ENCODE measurements at regions not wholly inside any gene's neighbourhood (a gene's known extent, or its start where the extent isn't known, plus 50 kb on each side); places are given as distances from the start of the nearest gene placed in this dataset.

DNA sequence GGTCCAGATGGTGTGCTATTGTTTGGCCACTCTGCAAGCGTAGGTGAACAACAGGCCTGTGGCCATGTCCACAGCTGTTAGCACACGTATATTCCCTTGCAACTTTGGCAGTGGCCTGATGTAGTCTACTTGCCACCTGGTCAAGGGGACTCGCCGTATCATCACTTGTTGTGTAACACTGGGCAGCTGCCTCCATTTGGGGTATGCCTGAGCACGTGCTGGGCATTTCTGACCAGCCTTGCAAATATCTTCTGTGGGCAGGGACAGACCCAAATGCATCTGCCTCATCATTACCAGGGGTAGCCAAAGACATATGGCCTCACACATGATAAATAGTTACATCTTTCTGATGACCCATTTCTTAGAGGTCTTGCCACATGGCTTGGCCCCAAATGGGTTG, 434.2 kb downstream of the DYNC2H1 start:
- H3K4me3 ChIP-seq (ENCODE audit: low read depth in 1 of 2, low read length in 2 of 2): no peak overlapping the region
- H3K4me2 ChIP-seq (ENCODE audit: insufficient read depth, low read length): no peak overlapping the region
- H3K36me3 ChIP-seq (ENCODE audit: insufficient read depth, low read length): no peaks in the 10 kb centered on the region
- ATAC-seq (ENCODE audit: insufficient read depth, low read depth) (no peak), DNase-seq (no peak)
- no peak overlapping the region for H2AFZ ChIP-seq (ENCODE audit: low read depth, low read length)
- H3K9ac ChIP-seq (ENCODE audit: low read depth, low read length): no peak overlapping the region
- no peaks in the 10 kb centered on the region for H3K27me3 ChIP-seq (ENCODE audit: insufficient read depth, low read length, poor library complexity)
- no peak overlapping the region for H3K27ac ChIP-seq (ENCODE audit: low read length)
- H3K4me1 ChIP-seq (ENCODE audit: insufficient read depth, low read length): no peaks in the 10 kb centered on the region
- no peaks in the 10 kb centered on the region for H4K20me1 ChIP-seq (ENCODE audit: insufficient read depth, low read length)
- no peak for TF ChIP-seq CTCF (IDR thresholded peaks at IDR 0.05; ENCODE audit: borderline replicate concordance, extremely low read depth, low read length, poor library complexity, severe bottlenecking)
- no peak for TF ChIP-seq EZH2 (IDR thresholded peaks at IDR 0.05; ENCODE audit: borderline replicate concordance, low read depth, low read length, severe bottlenecking)
- H3K79me2 ChIP-seq (ENCODE audit: insufficient read depth, low read length): no peaks in the 10 kb centered on the region
- H3K9me3 ChIP-seq (ENCODE audit: insufficient read depth, low read length, severe bottlenecking): peaks cover 18% of the 10 kb centered on the region

DNA sequence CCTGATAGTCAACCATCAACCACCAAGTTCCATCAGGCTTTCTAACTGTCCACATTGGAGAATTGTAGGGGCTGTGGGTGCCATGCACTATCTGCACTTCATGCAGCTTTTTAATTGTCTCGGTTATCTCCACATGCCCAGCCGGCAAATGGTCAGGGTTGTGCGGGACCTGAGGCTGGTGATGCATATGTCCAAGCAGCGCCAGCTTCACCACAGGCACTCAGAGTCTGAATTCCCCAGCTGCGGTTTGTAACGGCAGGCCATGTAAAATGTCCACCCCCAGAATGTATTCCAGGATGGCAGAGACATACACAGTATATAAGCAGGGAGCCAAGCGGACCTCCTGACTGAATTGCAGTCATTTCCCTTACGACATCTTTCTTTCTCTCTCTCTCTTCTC, 435.6 kb downstream of the DYNC2H1 start:
- Histone ChIP-seq H3K9me3 (ENCODE audit: insufficient read depth, low read length, severe bottlenecking) (peaks cover 18% of the 10 kb centered on the region), H3K27me3 (ENCODE audit: insufficient read depth, low read length, poor library complexity) (no peaks in the 10 kb centered on the region), H2AFZ (ENCODE audit: low read depth, low read length) (no peak overlapping the region), H3K4me3 (ENCODE audit: low read depth in 1 of 2, low read length in 2 of 2) (no peak overlapping the region), H3K4me1 (ENCODE audit: insufficient read depth, low read length) (no peaks in the 10 kb centered on the region), H3K79me2 (ENCODE audit: insufficient read depth, low read length) (no peaks in the 10 kb centered on the region), H3K36me3 (ENCODE audit: insufficient read depth, low read length) (no peaks in the 10 kb centered on the region), H3K4me2 (ENCODE audit: insufficient read depth, low read length) (no peak overlapping the region), H3K27ac (ENCODE audit: low read length) (no peak overlapping the region), H3K9ac (ENCODE audit: low read depth, low read length) (no peak overlapping the region), H4K20me1 (ENCODE audit: insufficient read depth, low read length) (no peaks in the 10 kb centered on the region)
- TF ChIP-seq CTCF (IDR thresholded peaks at IDR 0.05; ENCODE audit: borderline replicate concordance, extremely low read depth, low read length, poor library complexity, severe bottlenecking) (no peak), EZH2 (IDR thresholded peaks at IDR 0.05; ENCODE audit: borderline replicate concordance, low read depth, low read length, severe bottlenecking) (no peak)
- no peak for ATAC-seq (ENCODE audit: insufficient read depth, low read depth)
- DNase-seq: no peak

- peaks cover 18% of the 10 kb centered on the region for H3K9me3 ChIP-seq (ENCODE audit: insufficient read depth, low read length, severe bottlenecking)
- no peak overlapping the region for H2AFZ ChIP-seq (ENCODE audit: low read depth, low read length)
- no peaks in the 10 kb centered on the region for H4K20me1 ChIP-seq (ENCODE audit: insufficient read depth, low read length)
- no peaks in the 10 kb centered on the region for H3K36me3 ChIP-seq (ENCODE audit: insufficient read depth, low read length)
- no peaks in the 10 kb centered on the region for H3K4me1 ChIP-seq (ENCODE audit: insufficient read depth, low read length)
- H3K9ac ChIP-seq (ENCODE audit: low read depth, low read length): no peak overlapping the region
- TF ChIP-seq EZH2 (IDR thresholded peaks at IDR 0.05; ENCODE audit: borderline replicate concordance, low read depth, low read length, severe bottlenecking) (no peak), CTCF (IDR thresholded peaks at IDR 0.05; ENCODE audit: borderline replicate concordance, extremely low read depth, low read length, poor library complexity, severe bottlenecking) (no peak)
- DNase-seq (no peak), ATAC-seq (ENCODE audit: insufficient read depth, low read depth) (no peak)
- no peak overlapping the region for H3K4me2 ChIP-seq (ENCODE audit: insufficient read depth, low read length)
- no peaks in the 10 kb centered on the region for H3K27me3 ChIP-seq (ENCODE audit: insufficient read depth, low read length, poor library complexity)
- H3K4me3 ChIP-seq (ENCODE audit: low read depth in 1 of 2, low read length in 2 of 2): no peak overlapping the region
- H3K27ac ChIP-seq (ENCODE audit: low read length): no peak overlapping the region
- H3K79me2 ChIP-seq (ENCODE audit: insufficient read depth, low read length): no peaks in the 10 kb centered on the region
Observed at GRCh38 chr11:103545551-103545950, 436.3 kb downstream of the DYNC2H1 start.

DNA sequence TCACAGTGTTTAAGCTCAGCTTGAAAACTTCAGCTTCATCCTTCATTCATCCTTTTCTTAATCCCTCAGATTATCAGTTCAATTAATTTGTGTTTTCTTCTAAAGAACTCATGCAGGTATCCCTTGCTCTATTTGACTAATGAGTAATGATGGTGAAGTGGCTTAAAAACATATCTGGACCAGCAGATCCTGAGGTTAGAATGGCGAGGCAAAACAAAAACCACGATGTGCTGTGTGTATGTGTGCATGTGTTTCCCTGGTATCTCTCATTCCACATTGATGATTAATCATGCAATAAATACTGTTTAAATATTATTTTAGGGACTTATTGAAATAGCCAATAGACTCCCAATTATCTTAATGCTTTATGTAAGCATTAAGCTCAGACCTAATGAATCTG, 437.0 kb downstream of the DYNC2H1 start:
- Histone ChIP-seq H3K9ac (ENCODE audit: low read depth, low read length) (no peak overlapping the region), H3K27me3 (ENCODE audit: insufficient read depth, low read length, poor library complexity) (no peaks in the 10 kb centered on the region), H3K4me1 (ENCODE audit: insufficient read depth, low read length) (no peaks in the 10 kb centered on the region), H3K36me3 (ENCODE audit: insufficient read depth, low read length) (no peaks in the 10 kb centered on the region), H4K20me1 (ENCODE audit: insufficient read depth, low read length) (no peaks in the 10 kb centered on the region), H3K4me3 (ENCODE audit: low read depth in 1 of 2, low read length in 2 of 2) (no peak overlapping the region), H3K9me3 (ENCODE audit: insufficient read depth, low read length, severe bottlenecking) (peaks cover 13% of the 10 kb centered on the region), H3K4me2 (ENCODE audit: insufficient read depth, low read length) (no peak overlapping the region), H2AFZ (ENCODE audit: low read depth, low read length) (no peak overlapping the region), H3K27ac (ENCODE audit: low read length) (no peak overlapping the region), H3K79me2 (ENCODE audit: insufficient read depth, low read length) (no peaks in the 10 kb centered on the region)
- no peak for ATAC-seq (ENCODE audit: insufficient read depth, low read depth)
- TF ChIP-seq CTCF (IDR thresholded peaks at IDR 0.05; ENCODE audit: borderline replicate concordance, extremely low read depth, low read length, poor library complexity, severe bottlenecking) (no peak), EZH2 (IDR thresholded peaks at IDR 0.05; ENCODE audit: borderline replicate concordance, low read depth, low read length, severe bottlenecking) (no peak)
- no peak for DNase-seq

Data from DND-41 (cell line).